Neutrophil (primary cell): ENCODE measurements at regions not wholly inside any gene's neighbourhood (a gene's known extent, or its start where the extent isn't known, plus 50 kb on each side); places are given as distances from the start of the nearest gene placed in this dataset.

Source experiments
- H3K27ac ChIP-seq: fragments of 200-600 bp; sonication (generic); 2 replicates; pipeline ENCODE4 v1.5.1; 2016; ENCODE audit warnings: mild to moderate bottlenecking, moderate library complexity
- H3K27me3 ChIP-seq: fragments of 200-600 bp; sonication (generic); 2 replicates; pipeline ENCODE4 v1.6.0; 2016; ENCODE audit warnings: mild to moderate bottlenecking
- H3K36me3 ChIP-seq: fragments of 200-600 bp; sonication (generic); 2 replicates; pipeline ENCODE4 v1.5.1; 2017
- H3K4me1 ChIP-seq, 2 experiments: fragments of 200-600 bp in 1 of 2; sonication (generic) in 1 of 2; 1 replicate in 1 of 2; 2 replicates in 1 of 2; pipeline versions ENCODE4 v1.5.1 to v1.6.1; 2013 to 2016; ENCODE audit warnings: low read depth in 1 of 2, low read length in 1 of 2, mild to moderate bottlenecking in 1 of 2, moderate library complexity in 1 of 2; ENCODE audit not compliant: control insufficient read depth in 1 of 2, insufficient read depth in 1 of 2
- H3K4me3 ChIP-seq, 2 experiments: fragments of 200-600 bp in 1 of 2; sonication (generic) in 1 of 2; 1 replicate in 1 of 2; 2 replicates in 1 of 2; pipeline ENCODE4 v1.5.1; 2013 to 2016; ENCODE audit warnings: low read depth in 1 of 2, low read length in 1 of 2, mild to moderate bottlenecking in 1 of 2, moderate library complexity in 1 of 2
- H3K9me3 ChIP-seq: fragments of 200-600 bp; sonication (generic); 2 replicates; pipeline ENCODE4 v1.5.1; 2016
- TF ChIP-seq, protein P1 (sequence below): fragments of 200-600 bp; sonication (generic); IDR thresholded peaks from 2 replicates; pipeline ENCODE4 v1.5.1; 2016; ENCODE audit warnings: antibody characterized with exemption

DNA sequence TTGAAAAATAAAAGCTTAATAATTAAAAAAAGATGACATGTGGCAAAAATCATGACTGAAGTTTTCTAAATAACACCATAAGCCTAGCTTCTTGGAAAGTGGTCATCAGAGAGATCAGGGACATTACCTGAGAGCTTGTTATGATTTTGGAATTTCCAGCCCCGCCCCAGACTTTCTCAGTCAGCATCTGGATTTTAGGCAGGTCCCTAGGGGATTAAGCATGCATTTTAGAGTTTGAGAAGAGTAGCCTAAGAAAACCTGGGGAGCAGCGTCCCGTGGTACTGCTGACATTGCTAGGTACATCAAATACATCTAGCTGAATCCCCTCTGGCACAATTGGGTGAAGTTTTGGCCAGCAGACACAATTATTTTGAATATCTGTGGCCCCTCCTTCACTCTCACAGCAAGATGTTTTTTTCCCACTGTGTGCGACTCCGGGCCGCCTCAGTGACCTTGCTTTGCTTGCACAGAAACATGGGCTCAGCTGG lies 58.7 kb upstream of the MEF2A start:
- Histone ChIP-seq H3K27ac (no peak overlapping the region), H3K4me3 (no peak overlapping the region), H3K9me3 (no peaks in the 10 kb centered on the region), H3K27me3 (peaks cover 58% of the 10 kb centered on the region), H3K4me1 (peaks cover 25 to 68% of the 10 kb centered on the region in 2 experiments), H3K36me3 (no peaks in the 10 kb centered on the region)
- TF ChIP-seq, protein P1, sequence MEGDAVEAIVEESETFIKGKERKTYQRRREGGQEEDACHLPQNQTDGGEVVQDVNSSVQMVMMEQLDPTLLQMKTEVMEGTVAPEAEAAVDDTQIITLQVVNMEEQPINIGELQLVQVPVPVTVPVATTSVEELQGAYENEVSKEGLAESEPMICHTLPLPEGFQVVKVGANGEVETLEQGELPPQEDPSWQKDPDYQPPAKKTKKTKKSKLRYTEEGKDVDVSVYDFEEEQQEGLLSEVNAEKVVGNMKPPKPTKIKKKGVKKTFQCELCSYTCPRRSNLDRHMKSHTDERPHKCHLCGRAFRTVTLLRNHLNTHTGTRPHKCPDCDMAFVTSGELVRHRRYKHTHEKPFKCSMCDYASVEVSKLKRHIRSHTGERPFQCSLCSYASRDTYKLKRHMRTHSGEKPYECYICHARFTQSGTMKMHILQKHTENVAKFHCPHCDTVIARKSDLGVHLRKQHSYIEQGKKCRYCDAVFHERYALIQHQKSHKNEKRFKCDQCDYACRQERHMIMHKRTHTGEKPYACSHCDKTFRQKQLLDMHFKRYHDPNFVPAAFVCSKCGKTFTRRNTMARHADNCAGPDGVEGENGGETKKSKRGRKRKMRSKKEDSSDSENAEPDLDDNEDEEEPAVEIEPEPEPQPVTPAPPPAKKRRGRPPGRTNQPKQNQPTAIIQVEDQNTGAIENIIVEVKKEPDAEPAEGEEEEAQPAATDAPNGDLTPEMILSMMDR = no peak

DNA sequence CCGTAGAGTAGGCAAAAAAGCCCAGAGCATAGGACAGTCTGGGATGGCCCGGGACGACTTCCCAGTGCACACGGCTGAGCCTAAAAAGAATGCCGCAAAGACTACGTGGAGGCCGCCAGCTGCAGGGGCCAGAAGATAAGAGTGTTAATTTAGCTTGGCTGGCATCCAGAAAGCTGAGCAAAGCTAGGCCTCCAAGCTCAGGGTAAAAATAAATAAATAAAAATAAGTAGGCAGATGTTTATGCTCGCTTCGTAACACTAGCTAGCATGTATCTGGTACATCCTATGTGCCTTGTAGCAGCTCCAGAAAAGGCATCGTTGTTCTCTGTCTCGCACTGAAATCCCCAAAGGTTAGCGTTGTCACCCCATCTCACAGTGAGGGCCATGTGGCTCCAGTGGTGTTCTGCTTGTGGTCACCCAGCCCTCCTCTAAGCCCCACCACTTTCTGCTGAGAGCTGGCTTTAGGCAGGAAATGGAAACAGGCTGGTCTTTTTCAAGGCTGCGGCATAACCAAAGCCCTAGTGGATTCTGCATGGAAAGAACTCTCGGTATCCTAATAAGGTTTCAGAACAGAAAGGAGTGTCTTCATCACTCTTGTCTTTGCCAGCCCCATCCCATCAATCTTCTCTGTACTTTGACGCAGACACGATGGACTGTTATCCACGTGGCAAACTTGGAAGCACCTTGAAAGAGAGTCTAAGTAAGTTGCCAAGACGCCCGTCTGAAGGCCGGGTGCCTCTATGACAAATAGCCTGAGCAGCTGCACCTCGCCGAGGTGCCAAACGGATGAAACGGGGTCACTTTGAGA lies 58.1 kb upstream of the MEF2A start:
- Histone ChIP-seq H3K27me3 (peaks cover 56% of the 10 kb centered on the region), H3K4me3 (peak overlapping the region in 1 of 2 experiments; percentile 57), H3K9me3 (no peaks in the 10 kb centered on the region), H3K4me1 (peaks cover 31 to 67% of the 10 kb centered on the region in 2 experiments), H3K36me3 (no peaks in the 10 kb centered on the region), H3K27ac (no peak overlapping the region)
- TF ChIP-seq, protein P1 = no peak

DNA sequence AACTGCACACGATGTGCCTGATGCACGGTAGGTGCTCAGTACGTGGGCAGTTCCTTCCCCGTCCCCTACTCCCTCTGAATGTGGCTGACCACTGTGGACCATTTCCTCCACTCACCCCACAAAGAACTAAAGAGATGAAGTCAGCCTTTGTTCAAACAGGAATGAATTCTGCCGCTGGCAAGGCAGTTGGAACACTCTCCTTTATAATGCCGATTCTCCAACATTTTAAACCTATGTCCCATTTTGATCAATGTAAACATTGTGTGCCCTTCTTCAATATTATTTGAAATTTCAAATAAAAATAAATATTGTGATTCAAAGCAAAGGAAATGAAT lies 57.5 kb upstream of the MEF2A start:
- peaks cover 31 to 67% of the 10 kb centered on the region in 2 experiments for H3K4me1 ChIP-seq
- no peaks in the 10 kb centered on the region for H3K36me3 ChIP-seq
- peak overlapping the region in 1 of 2 experiments; percentile 57 for H3K4me3 ChIP-seq
- H3K27ac ChIP-seq = no peak overlapping the region
- H3K9me3 ChIP-seq = no peaks in the 10 kb centered on the region
- peaks cover 51% of the 10 kb centered on the region for H3K27me3 ChIP-seq
- TF ChIP-seq, protein P1 = no peak

DNA sequence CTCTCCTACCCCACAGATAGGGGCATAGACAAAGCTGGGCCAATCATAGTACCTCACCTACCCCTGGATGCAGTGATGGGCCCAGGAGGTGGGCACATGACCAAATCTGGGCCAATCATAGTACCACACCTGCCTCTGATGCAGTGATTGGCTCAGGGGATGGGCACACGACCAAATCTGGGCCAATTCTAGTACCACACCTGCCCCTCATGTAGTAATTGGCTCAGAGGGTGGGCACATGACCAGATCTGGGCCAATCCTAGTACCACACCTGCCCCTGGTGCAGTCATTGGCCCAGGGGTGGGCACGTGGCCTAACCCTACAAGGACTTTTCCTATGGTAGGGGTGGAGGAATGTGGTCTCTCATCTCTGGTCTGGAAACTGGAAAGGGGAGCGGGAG lies 56.9 kb upstream of the MEF2A start:
- Histone ChIP-seq H3K36me3 (no peaks in the 10 kb centered on the region), H3K4me3 (peak overlapping the region in 1 of 2 experiments; percentile 57), H3K27me3 (peaks cover 46% of the 10 kb centered on the region), H3K27ac (no peak overlapping the region), H3K9me3 (no peaks in the 10 kb centered on the region), H3K4me1 (peaks cover 31 to 65% of the 10 kb centered on the region in 2 experiments)
- TF ChIP-seq, protein P1 = no peak

DNA sequence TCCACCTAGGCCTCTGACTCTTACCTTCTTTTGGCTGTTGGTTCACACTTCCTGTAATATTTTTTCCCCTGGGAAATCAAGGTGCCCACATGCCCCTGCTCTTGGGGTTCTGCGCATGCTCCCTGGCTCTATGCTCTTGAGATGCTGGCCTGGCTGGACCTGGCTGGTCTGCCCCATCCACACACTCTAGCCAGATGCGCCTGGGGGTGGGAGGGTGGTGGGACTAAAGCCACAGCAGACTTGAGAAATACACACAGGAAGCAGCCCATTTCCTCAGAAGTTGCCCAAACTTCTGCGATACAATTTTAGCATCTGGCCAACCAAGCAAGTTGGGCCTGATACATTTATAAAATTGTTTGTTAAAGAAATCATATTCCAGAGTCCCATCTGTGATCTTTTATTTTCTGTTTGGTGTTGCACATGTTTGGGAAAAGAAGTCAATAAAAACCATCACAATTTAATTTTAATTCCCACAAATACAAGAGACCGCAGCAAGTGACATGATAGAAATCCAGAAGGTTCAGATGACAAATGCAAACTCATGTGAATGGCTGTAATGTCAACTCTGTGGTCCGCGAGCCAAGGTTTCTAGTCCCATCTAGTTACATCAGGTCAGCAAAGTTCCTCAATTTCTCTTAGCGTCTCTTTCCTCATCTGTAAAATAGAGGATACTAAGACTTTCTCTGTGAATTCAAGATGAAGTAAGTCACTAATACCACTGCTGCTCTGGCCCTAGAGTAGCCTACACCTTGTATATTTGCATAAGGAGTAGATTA lies 55.9 kb upstream of the MEF2A start:
- H3K27me3 ChIP-seq = peaks cover 38% of the 10 kb centered on the region
- no peaks in the 10 kb centered on the region for H3K36me3 ChIP-seq
- H3K27ac ChIP-seq = peak overlapping the region; percentile 50
- H3K9me3 ChIP-seq = no peaks in the 10 kb centered on the region
- H3K4me1 ChIP-seq = peaks cover 31 to 59% of the 10 kb centered on the region in 2 experiments
- TF ChIP-seq, protein P1 = no peak
- peak overlapping the region in 1 of 2 experiments; percentile 57 for H3K4me3 ChIP-seq
